Umbilical cord (tissue), 1 donor: ENCODE measurements at regions not wholly inside any gene's neighbourhood (a gene's known extent, or its start where the extent isn't known, plus 50 kb on each side); places are given as distances from the start of the nearest gene placed in this dataset.
A peak's percentile ranks its signal among the peaks of the same experiment; 100 is the strongest.
"Not testable (repeated sequence)": the region's sequence is repeated elsewhere in the genome, so short reads cannot be mapped to it uniquely, and the experiment has no call there.

ENCODE experiments used
- DNase-seq: peaks from one replicate; pipeline ENCODE4 v3.0.0-alpha.2; 2015; ENCODE audit warnings: low spot score

GRCh38 chr18:22284581-22285360 lies 115.4 kb downstream of the GATA6 start:
- no peak for DNase-seq

GRCh38 chr18:22283855-22284254 lies 114.5 kb downstream of the GATA6 start:
- DNase-seq: not testable (repeated sequence)

GRCh38 chr18:22283397-22283796 lies 114.0 kb downstream of the GATA6 start:
- DNase-seq: no peak

GRCh38 chr18:22283116-22283395 lies 113.7 kb downstream of the GATA6 start:
- DNase-seq: no peak

- DNase-seq: peak; percentile 47
Measured at GRCh38 chr18:22282311-22283115, 113.1 kb downstream of the GATA6 start.

- DNase-seq: no peak
Measured at GRCh38 chr18:22280453-22280750, 111.0 kb downstream of the GATA6 start.

- DNase-seq: no peak
Measured at GRCh38 chr18:22279741-22280452, 110.5 kb downstream of the GATA6 start.

- DNase-seq: no peak
Measured at GRCh38 chr18:22278798-22279197, 109.4 kb downstream of the GATA6 start.

- peak; percentile 76 for DNase-seq
Measured at GRCh38 chr18:22277758-22278157, 108.4 kb downstream of the GATA6 start.

- DNase-seq: no peak
Measured at GRCh38 chr18:22276334-22276713, 106.9 kb downstream of the GATA6 start.

GRCh38 chr18:22275706-22276333 lies 106.4 kb downstream of the GATA6 start:
- no peak for DNase-seq

GRCh38 chr18:22273101-22274039 lies 104.0 kb downstream of the GATA6 start:
- no peak for DNase-seq

- peak; percentile 59 for DNase-seq
Measured at GRCh38 chr18:22272242-22272641, 102.9 kb downstream of the GATA6 start.

- DNase-seq: no peak
Measured at GRCh38 chr18:22271030-22271429, 101.6 kb downstream of the GATA6 start.

GRCh38 chr18:22268641-22269128 lies 99.3 kb downstream of the GATA6 start:
- DNase-seq: no peak

GRCh38 chr18:22267697-22268096 lies 98.3 kb downstream of the GATA6 start:
- peak; percentile 49 for DNase-seq

GRCh38 chr18:22267225-22267624 lies 97.8 kb downstream of the GATA6 start:
- no peak for DNase-seq

- no peak for DNase-seq
Measured at GRCh38 chr18:22265838-22266237, 96.4 kb downstream of the GATA6 start.

- no peak for DNase-seq
Measured at GRCh38 chr18:22260208-22260820, 90.9 kb downstream of the GATA6 start.

GRCh38 chr18:22257022-22257543 lies 87.7 kb downstream of the GATA6 start:
- DNase-seq: no peak
